ENCODE measurements at regions not wholly inside any gene's neighbourhood (a gene's known extent, or its start where the extent isn't known, plus 50 kb on each side); places are given as distances from the start of the nearest gene placed in this dataset.
"Not testable (repeated sequence)": the region's sequence is repeated elsewhere in the genome, so short reads cannot be mapped to it uniquely, and the experiment has no call there.

DNA sequence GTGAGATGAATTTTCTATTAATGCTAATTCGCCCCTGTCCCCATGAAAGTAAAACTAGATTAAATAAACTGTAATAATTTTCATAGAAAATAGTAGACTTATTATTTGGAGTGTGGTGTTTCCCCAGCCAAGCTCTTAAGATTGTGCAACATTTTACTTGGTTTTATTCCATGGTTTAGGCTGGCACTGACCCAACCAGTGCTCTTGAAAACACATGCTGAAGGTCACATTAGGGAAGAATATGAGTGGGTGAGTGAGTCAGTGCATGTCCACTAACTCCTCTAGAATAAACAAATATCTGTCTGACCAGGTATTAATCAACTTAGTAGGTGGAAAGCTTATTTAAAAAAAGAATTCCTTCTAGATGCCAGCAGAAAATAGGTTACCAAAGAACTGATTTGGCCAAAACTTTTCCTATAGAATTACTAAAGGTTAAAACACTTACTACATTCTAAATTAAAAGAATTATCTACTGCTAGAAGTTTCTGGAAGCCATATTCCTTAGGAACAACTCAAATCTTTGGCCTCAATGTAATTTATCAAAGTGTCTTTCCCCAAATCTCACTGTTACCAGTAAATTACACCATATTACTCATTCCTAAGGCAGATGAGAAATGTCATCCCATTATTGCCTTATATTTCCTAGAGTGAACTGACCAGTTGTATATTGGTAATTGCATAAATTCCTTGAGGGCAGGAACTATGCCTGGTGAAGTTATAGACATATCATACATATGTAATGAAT lies 89.7 kb upstream of the RGS1 start:
- no peak for DNase-seq

DNA sequence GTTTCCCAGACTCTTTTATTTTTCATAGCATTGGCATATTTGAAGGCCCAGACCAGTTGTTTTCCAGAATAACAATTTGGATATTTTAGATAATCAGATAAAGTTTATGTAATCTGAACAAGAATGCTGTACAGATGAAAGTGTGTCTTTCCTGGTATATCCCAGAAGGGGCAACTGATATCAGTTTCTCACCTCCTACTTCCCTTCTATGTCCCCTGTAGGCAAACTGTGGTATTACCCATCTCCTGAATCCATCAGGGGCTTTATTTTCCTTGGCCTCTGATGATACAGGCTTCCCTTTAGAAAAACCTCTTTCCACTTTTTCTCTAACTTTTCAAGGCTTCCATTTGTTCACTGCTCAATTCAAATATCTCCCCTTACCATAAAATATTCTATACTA lies 87.5 kb upstream of the RGS1 start:
- DNase-seq: no peak

DNA sequence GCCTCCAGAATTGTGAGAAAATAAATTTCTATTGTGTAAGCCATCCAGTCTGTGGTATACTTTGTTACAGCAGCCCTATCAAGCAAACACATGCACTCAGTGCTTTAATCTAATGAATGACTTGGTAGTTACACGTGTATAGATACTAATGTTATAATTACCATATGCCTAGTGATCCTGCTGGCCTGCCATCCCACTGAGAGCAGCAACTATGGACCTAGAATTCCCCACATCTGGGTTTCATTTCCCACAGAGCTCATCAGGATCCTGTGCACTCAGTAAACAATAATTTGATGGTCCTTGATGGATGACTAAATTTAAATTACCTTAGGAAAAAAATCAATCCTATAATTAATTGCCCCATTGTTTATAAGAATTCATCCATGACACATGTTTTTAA lies 86.5 kb upstream of the RGS1 start:
- DNase-seq: no peak

- peak in 1 of 2 experiments; percentile 11 for DNase-seq
Observed at GRCh38 chr1:192489748-192490147, 85.8 kb upstream of the RGS1 start.

DNA sequence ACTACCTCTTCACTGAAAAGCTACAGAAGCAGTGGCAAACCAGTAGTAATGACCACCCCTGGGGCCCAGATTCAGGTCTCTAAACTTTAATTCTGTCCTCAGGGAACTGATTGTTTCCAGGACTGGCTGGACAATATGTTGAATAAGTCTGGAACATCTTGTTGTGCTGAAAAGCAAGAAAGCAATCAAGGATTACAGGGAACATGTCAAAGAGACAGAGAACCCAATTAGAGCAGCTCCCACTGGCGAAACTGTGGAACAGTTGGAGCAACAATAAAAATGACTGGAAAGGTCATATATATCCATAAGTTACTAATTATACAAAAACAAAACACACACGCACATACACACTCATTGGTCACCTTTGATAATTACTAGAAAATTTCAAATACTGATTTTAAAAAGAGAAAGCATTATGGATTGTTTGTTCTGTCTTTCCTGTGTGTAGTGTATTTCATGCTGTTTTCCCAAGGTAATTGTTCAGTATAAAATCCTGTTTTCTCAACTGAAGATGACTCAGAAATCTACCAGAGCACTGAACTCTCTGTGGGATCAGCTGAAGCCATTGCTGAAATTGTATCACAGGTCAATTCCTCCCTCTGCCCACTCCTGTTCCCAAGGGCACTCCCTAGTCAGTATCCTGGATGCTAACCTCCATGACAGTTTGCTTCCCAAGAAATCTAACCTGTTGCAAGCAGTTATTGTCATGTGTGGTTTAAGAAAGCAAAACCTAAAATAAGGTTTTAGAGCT lies 83.6 kb upstream of the RGS1 start:
- DNase-seq: no peak

DNA sequence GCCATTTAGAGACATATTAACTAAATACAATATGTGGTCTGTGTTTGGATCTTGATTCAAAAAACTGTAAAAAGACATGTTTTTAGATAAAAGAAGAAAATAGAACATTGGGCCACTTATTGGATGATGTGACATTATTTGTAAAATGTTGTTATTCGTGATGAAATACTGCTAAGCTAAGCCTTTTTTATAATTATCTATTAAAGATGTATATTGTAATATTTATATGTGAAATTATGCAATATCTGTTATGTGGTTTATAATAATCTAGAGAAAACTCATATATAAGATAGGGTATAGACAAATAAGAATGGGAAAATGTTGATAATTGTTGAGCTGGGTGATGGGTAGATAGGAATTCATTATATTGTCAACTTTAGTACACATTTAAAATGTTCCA lies 82.0 kb upstream of the RGS1 start:
- DNase-seq: no peak

DNA sequence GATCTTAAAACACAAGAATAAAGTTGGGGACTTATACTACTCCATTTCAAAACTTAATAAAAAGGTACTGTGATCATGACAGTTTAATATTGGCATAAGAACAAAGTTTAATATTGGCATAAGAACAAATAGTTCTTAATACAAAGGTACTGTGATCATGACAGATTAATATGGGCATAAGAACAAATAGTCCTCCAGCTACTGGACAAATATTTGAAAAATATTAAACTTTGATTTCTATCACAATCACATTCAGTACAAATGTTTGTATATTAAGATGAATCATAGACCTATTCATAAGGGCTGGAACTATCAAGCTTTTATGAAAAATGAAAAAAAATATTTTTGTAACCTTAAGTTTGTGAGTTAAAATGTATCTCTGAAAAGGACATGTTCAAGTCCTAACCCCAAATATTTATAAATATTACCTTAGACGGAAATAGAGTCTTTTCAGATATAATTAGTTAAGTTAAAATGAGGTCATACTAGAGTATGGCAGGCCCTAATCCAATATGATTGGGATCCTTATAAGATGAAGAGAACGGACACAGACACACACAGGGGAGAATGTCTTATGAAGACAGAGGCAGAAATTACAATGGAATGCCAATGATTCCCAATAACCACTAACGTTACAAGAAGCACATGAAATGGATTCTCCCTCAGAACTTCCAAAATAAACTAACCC lies 79.1 kb upstream of the RGS1 start:
- no peak for DNase-seq

DNA sequence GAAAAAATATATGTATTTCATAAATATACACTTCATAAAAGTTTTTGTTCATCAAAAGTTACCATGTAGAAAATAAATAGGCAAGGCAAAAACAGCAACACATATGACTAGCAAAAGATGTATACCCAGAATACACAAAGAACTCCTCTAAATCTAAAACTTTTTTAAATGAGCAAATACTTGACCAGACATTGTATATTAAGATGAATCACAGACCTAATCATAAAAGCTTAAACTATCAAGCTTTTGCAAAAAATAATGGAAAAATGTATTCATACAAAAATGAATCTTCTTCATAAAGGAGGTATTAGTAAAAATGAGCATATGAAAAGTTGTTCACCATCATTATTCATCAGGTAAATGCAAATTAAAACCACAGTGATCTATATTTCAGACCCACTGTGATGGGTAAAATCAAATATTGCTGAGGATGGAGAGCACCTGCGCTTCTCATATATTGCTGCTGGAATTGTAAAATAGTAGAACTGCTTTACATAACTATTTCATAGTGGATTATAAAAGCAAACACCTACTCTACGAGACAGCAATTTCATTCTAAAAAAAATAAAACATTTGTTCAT lies 78.3 kb upstream of the RGS1 start:
- no peak for DNase-seq

- not testable (repeated sequence) for DNase-seq
Observed at GRCh38 chr1:192498092-192498491, 77.5 kb upstream of the RGS1 start.

GRCh38 chr1:192499061-192499581 lies 76.5 kb upstream of the RGS1 start:
- DNase-seq: not testable (repeated sequence)

DNA sequence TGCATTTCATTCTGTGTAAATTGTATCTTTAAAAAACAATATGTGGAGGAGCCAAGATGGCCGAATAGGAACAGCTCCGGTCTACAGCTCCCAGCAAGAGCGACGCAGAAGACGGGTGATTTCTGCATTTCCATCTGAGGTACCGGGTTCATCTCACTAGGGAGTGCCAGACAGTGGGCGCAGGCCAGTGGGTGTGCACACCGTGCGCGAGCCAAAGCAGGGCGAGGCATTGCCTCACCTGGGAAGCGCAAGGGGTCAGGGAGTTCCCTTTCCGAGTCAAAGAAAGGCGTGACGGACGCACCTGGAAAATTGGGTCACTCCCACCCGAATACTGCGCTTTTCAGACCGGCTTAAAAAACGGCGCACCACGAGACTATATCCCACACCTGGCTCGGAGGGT lies 75.0 kb upstream of the RGS1 start:
- DNase-seq: not testable (repeated sequence)

DNA sequence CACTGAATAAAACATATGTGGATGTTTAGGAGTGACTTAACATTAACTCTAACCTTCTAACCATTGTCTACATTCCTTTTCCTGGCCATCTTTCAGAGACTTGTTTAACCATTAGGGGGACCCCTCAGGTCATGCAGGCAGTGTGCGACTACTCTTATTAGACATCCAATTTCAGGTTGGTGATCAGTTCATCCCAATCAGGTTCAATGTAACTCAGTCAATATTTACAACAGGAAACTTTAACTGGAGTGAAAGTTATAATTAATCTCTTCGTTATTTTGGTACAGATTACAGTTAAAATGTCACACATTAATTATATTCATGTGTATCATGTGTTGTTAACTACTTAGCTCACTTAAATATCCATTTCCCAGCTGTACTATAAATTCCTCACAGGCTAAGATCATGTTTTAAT lies 68.8 kb upstream of the RGS1 start:
- no peak for DNase-seq

GRCh38 chr1:192512426-192513162 lies 63.0 kb upstream of the RGS1 start:
- no peak for DNase-seq

GRCh38 chr1:192513196-192513595 lies 62.4 kb upstream of the RGS1 start:
- no peak for DNase-seq

DNA sequence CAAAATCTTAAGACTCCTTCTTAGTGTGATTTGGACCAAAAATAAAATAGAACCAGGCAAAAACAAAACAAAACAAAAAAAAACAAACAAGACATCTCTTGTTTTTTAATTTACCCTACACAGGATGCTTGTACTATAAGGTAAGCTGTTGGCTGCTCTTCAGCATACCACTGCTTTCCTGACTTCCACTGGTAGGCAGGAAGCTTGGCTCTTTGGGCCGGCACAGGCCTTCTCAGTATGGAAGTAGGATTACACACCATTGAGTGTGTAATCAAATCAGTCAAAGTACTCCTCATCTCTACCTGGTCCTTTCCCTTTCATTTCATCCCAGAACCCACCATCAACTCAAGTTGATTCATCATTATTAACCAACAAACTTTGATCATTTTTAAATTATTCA lies 61.9 kb upstream of the RGS1 start:
- no peak for DNase-seq

DNA sequence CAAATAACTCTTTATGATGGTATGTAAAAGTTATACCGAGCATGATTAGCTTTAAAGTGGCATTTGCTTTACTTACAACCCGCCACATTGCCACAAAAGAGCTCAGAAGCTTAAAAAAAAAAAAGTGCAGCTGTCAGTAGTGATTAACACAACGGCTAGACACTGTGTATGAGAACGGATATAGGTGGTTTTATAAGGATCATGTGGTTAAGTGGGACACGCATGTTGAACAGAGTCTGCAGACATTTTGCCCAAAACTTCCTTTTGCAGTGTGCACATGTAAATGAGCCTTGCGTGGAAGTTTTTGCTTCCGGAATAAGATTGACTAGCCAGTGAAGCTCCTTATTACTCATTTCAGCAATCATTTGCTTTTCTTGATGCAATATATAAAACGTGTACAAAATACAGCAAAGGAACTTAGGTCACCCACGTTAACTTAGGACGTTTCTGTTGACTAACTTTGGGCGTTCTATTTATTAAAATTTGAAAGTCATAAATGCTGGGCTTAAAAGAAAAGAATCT lies 58.7 kb upstream of the RGS1 start:
- DNase-seq: peak; percentile 37 to 40

DNA sequence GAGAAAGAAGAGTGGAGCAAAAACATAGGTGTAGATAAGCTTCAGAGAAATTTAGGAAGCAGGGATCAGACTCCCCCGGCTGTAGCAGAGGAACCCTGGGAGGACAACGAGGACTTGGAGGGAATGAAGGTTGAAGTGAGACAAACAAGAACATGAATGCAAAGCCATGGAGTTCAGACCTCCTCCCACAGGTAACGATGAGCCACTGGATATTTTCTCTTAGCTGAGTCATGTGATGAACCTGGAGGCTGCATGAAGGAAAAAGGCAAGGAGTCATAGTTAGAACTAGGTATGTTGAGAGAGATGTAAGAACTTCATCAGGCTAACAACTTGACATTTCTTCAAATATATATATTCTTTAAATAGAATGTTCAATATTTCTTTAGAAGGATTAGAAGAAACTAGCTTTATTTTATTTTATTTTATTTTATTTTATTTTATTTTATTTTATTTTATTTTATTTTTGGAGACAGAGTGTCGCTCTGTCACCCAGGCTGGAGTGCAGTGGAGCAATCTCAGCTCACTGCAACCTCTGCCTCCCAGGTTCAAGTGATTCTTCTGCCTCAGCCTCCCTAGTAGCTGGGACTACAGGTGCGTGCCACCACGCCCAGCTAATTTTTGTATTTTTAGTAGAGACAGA lies 57.7 kb upstream of the RGS1 start:
- not testable (repeated sequence) for DNase-seq

GRCh38 chr1:192518700-192519099 lies 56.9 kb upstream of the RGS1 start:
- no peak for DNase-seq

- peak in 1 of 2 experiments; percentile 18 for DNase-seq
Observed at GRCh38 chr1:192521734-192522133, 53.8 kb upstream of the RGS1 start.

DNA sequence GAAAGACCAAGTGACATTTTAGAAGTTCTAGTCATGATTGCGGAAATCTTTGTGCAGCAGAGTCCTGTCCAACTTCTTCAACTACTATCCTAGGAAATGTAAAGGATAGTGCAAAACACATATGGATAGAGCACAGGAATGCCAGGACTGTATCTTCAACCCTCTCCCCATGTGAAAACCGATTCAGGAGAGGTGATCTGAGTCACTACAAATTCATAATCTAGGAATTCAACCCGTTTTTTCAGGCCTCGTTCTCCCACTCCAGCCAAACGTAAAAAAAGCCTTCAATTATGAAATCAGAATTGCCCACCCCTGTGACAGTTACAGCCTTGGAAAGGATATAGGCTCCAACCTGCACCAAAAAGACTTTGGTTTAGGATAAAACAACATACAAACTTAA lies 52.9 kb upstream of the RGS1 start:
- DNase-seq: no peak

DNA sequence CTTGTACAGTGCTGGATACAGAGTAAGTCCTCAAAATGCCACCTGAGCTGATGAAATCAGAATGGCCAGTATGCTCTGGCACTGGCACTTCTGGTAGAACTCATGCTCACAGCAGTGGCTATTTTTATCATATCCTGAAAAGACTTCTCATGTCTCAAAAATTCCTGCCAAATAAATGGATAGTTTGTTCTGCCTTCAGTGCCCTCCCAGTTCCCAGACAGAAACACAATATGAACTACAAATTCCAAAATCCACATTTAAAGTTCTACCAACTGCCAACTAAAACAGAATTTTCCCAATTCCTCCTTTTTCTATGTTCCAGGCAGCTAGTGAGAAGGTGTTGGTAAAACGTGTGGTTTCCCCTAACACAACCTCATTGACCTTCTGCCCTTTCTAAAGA lies 51.4 kb upstream of the RGS1 start:
- DNase-seq: no peak

Measured in activated CD4-positive, alpha-beta T cell treated with anti-CD3 and anti-CD28 coated beads, Interleukin-2, amount 50 U/mL, for 4 hours (primary cell).